CD14-positive monocyte (primary cell): ENCODE measurements at regions not wholly inside any gene's neighbourhood (a gene's known extent, or its start where the extent isn't known, plus 50 kb on each side); places are given as distances from the start of the nearest gene placed in this dataset.

Experiments used
- DNase-seq, 3 donors: peaks; one replicate each; pipeline ENCODE4 v3.0.0-alpha.2; 2011 to 2022
- H2AFZ ChIP-seq: 2 replicates; pipeline ENCODE4 v1.6.0; 2012; ENCODE audit warnings: mild to moderate bottlenecking, low read depth, low read length, inconsistent platforms; ENCODE audit not compliant: insufficient read depth, poor library complexity, severe bottlenecking
- H3K27ac ChIP-seq, 2 donors: 1 replicate in 1 of 2; 2 replicates in 1 of 2; pipeline ENCODE4 v1.5.1; 2012 to 2013; ENCODE audit warnings: low read length in 2 of 2, control low read depth in 1 of 2, inconsistent platforms in 1 of 2, low read depth in 1 of 2, mild to moderate bottlenecking in 1 of 2
- H3K27me3 ChIP-seq, 2 donors: one replicate each; pipeline versions ENCODE4 v1.6.0 to v1.6.1; 2011 to 2013; ENCODE audit warnings: low read length in 2 of 2; ENCODE audit not compliant: control insufficient read depth in 2 of 2, insufficient read depth in 2 of 2
- H3K36me3 ChIP-seq, 2 donors: replicated peaks in 1 of 2; 1 replicate in 1 of 2; 2 replicates in 1 of 2; pipeline versions ENCODE4 v1.5.1 to v1.6.1; 2012 to 2013; ENCODE audit warnings: low read length in 2 of 2, control low read depth in 1 of 2, inconsistent platforms in 1 of 2, mild to moderate bottlenecking in 1 of 2; ENCODE audit not compliant: insufficient read depth in 2 of 2, control insufficient read depth in 1 of 2
- H3K4me1 ChIP-seq, 2 donors: 1 replicate in 1 of 2; 2 replicates in 1 of 2; pipeline versions ENCODE4 v1.5.1 to v1.6.1; 2012 to 2013; ENCODE audit warnings: low read length in 2 of 2, control low read depth in 1 of 2, inconsistent platforms in 1 of 2, mild to moderate bottlenecking in 1 of 2, moderate library complexity in 1 of 2; ENCODE audit not compliant: insufficient read depth in 2 of 2, control insufficient read depth in 1 of 2
- H3K4me2 ChIP-seq: replicated peaks from 2 replicates; pipeline ENCODE3; 2012; ENCODE audit warnings: low read length, moderate library complexity, mild to moderate bottlenecking; ENCODE audit not compliant: poor library complexity, severe bottlenecking; ENCODE audit errors: extremely low read depth
- H3K4me3 ChIP-seq, 3 experiments: fragments of 200-600 bp in 1 of 3; sonication (generic) in 1 of 3; replicated peaks in 1 of 3; 1 replicate in 2 of 3; 2 replicates in 1 of 3; pipeline ENCODE4 v1.5.1; 2011 to 2013; ENCODE audit warnings: low read length in 3 of 3, mild to moderate bottlenecking in 3 of 3, control low read depth in 2 of 3, low read depth in 2 of 3, inconsistent platforms in 1 of 3, moderate library complexity in 1 of 3
- H3K79me2 ChIP-seq: 2 replicates; pipeline ENCODE4 v1.6.0; 2012; ENCODE audit warnings: mild to moderate bottlenecking, control low read depth, inconsistent platforms, low read length, moderate library complexity; ENCODE audit not compliant: insufficient read depth
- H3K9ac ChIP-seq: 2 replicates; pipeline ENCODE4 v1.6.0; 2017; ENCODE audit warnings: low read length, mild to moderate bottlenecking; ENCODE audit not compliant: insufficient read depth, poor library complexity, severe bottlenecking
- H3K9me3 ChIP-seq, 2 donors: replicated peaks in 1 of 2; 1 replicate in 1 of 2; 2 replicates in 1 of 2; pipeline versions ENCODE4 v1.5.1 to v1.6.1; 2012 to 2013; ENCODE audit warnings: low read length in 2 of 2, control low read depth in 1 of 2; ENCODE audit not compliant: control insufficient read depth in 1 of 2, insufficient read depth in 1 of 2
- H4K20me1 ChIP-seq: 2 replicates; pipeline ENCODE4 v1.6.0; 2012; ENCODE audit warnings: mild to moderate bottlenecking, low read length, control low read depth, moderate library complexity; ENCODE audit not compliant: insufficient read depth
- H3K27ac Mint-ChIP-seq, 7 donors: one replicate each; pipeline ENCODE4 v1.8.0; 2020; ENCODE audit warnings: mild to moderate bottlenecking in 7 of 7, mixed read lengths in 7 of 7, moderate library complexity in 6 of 7, inconsistent platforms in 2 of 7
- H3K27me3 Mint-ChIP-seq, 3 donors: one replicate each; pipeline ENCODE4 v1.8.0; 2021 to 2022; ENCODE audit warnings: low read depth in 3 of 3, mild to moderate bottlenecking in 3 of 3, mixed read lengths in 3 of 3, moderate library complexity in 3 of 3, inconsistent platforms in 1 of 3
- H3K36me3 Mint-ChIP-seq, 2 donors: one replicate each; pipeline ENCODE4 v1.8.0; 2020; ENCODE audit warnings: mixed read lengths in 2 of 2, inconsistent platforms in 1 of 2, mild to moderate bottlenecking in 1 of 2
- H3K4me1 Mint-ChIP-seq: one replicate; pipeline ENCODE4 v1.8.0; 2020; ENCODE audit warnings: mild to moderate bottlenecking, mixed read lengths
- H3K4me3 Mint-ChIP-seq, 2 donors: one replicate each; pipeline ENCODE4 v1.8.0; 2020; ENCODE audit warnings: mild to moderate bottlenecking in 2 of 2, mixed read lengths in 2 of 2, moderate library complexity in 1 of 2
- H3K9me3 Mint-ChIP-seq, 7 donors: one replicate each; pipeline ENCODE4 v1.8.0; 2020 to 2022; ENCODE audit warnings: mixed read lengths in 7 of 7, mild to moderate bottlenecking in 6 of 7, moderate library complexity in 6 of 7, inconsistent platforms in 2 of 7
- CTCF ChIP-seq: fragments of 200-600 bp; IDR thresholded peaks from one replicate; pipeline ENCODE4 v1.8.0; 2022; ENCODE audit warnings: antibody characterized with exemption, mild to moderate bottlenecking
- WGBS: methylation state at CpG from one replicate; pipeline ENCODE4 v1.1.5; 2013; ENCODE audit warnings: missing lambda C conversion rate; ENCODE audit not compliant: insufficient coverage; 5-methylcytosine and 5-hydroxymethylcytosine counted together
- intact Hi-C, 2 donors: fragments of 100-400 bp; cut with micrococcal nuclease; formaldehyde crosslinking; loops; one replicate each; pipeline versions ENCODE4 v1.15.0 to v1.15.1; 2023

GRCh38 chr6:163729127-163729872 is 314.8 kb downstream of the QKI start:
- Mint-ChIP-seq H3K4me1 (peaks cover 21% of the 10 kb centered on the region), H3K27ac (peak overlapping the region in 3 of 7 donors; percentile 4 to 59 (median 46)), H3K4me3 (no peak overlapping the region), H3K27me3 (peaks cover 6 to 12% (median 6%) of the 10 kb centered on the region in 3 donors), H3K36me3 (no peaks in the 10 kb centered on the region), H3K9me3 (no peaks in the 10 kb centered on the region)
- Histone ChIP-seq H2AFZ (no peak overlapping the region), H3K9me3 (no peaks in the 10 kb centered on the region), H3K4me3 (no peak overlapping the region), H3K36me3 (no peaks in the 10 kb centered on the region), H3K79me2 (no peaks in the 10 kb centered on the region), H3K27me3 (no peaks in the 10 kb centered on the region), H3K27ac (no peak overlapping the region), H3K4me1 (peaks cover 4 to 7% of the 10 kb centered on the region in 2 donors), H4K20me1 (no peaks in the 10 kb centered on the region), H3K4me2 (no peak overlapping the region), H3K9ac (no peak overlapping the region)
- DNase-seq, result no peak
- WGBS, result 98% methylated on average over 6 of the region's 16 CpGs
- no peak for TF ChIP-seq CTCF
- intact Hi-C loops, result no loop called here

- intact Hi-C loops, result no loop called here
- Histone ChIP-seq H3K9me3 (no peaks in the 10 kb centered on the region), H3K4me3 (no peak overlapping the region), H4K20me1 (no peaks in the 10 kb centered on the region), H2AFZ (no peak overlapping the region), H3K27me3 (no peaks in the 10 kb centered on the region), H3K4me2 (no peak overlapping the region), H3K4me1 (peaks cover 4 to 7% of the 10 kb centered on the region in 2 donors), H3K27ac (no peak overlapping the region), H3K9ac (no peak overlapping the region), H3K36me3 (no peaks in the 10 kb centered on the region), H3K79me2 (no peaks in the 10 kb centered on the region)
- H3K36me3 Mint-ChIP-seq, result no peaks in the 10 kb centered on the region
- H3K27ac Mint-ChIP-seq, result no peak overlapping the region
- peaks cover 21% of the 10 kb centered on the region for H3K4me1 Mint-ChIP-seq
- H3K27me3 Mint-ChIP-seq, result peaks cover 6 to 12% (median 6%) of the 10 kb centered on the region in 3 donors
- DNase-seq, result no peak
- WGBS, result 83% methylated on average over 5 of the region's 13 CpGs
- H3K4me3 Mint-ChIP-seq, result no peak overlapping the region
- H3K9me3 Mint-ChIP-seq, result no peaks in the 10 kb centered on the region
- TF ChIP-seq CTCF, result no peak
Measured at GRCh38 chr6:163728442-163729126, 314.1 kb downstream of the QKI start.
